ENCODE measurements at regions not wholly inside any gene's neighbourhood (a gene's known extent, or its start where the extent isn't known, plus 50 kb on each side); places are given as distances from the start of the nearest gene placed in this dataset.
A peak's percentile ranks its signal among the peaks of the same experiment; 100 is the strongest.

DNA sequence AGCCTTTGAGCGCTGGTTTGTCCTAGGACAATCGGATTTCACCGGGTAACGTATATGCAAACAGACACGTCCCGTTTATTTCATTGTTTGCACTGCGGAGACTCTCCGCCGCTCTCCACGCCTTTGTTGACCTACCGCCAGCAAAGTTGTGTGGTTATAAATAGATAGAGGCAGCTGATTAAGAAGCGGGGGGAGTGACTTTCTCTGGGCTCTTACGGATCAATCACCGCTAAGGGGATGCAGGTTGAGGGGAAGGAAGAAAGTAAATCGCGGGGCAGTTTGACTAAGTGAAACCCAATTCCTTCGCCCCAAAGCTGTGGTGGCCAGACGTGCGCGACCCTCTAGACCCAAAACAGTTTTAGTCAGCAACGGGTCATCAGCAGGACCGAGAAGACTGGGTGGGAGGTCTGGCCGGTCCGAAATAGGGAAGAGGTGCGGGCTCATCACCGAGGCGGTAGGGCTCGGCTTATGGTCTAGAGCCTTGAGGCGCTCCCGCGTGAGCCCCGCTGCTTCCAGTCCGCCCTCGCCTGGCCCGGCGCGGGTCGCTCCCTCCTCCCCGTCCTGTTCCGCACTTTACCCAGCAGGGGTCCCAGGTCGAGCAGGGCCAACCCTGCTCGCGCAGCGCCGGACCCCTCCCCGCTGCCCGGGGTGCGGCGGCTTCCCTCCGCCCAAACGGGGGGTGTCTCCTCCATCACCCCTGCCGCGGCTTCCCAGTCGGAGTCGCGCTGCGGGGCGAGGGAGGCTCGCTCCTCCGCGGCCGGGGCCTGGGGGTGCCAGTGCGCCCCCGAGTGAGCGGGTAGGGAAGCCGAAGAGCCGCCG lies 120.8 kb upstream of the RRP15 start:
- peak; percentile 49 for DNase-seq

GRCh38 chr1:218164930-218165700 lies 120.0 kb upstream of the RRP15 start:
- peak; percentile 42 for DNase-seq

DNA sequence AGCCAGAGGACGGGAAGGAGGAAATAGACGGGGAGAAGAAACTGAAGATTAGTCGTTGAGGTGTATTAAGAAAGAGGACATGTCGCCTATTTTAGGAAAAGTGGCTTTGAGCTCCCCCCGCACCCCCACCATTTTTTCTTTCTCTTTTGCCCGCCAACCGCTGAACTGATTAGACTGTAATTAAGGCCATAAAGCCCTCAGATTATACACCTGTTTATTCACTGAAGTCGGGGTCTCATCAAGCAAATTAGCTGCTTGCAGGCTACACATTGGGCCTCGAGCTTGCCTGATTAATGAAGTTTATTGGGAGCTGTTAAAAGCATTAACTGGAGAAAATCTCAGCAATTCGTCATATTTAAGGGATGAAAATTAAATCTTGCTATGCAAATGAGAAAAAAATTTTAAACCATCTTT lies 119.4 kb upstream of the RRP15 start:
- no peak for DNase-seq

- DNase-seq: no peak
Observed at GRCh38 chr1:218166268-218166945, 118.7 kb upstream of the RRP15 start.

DNA sequence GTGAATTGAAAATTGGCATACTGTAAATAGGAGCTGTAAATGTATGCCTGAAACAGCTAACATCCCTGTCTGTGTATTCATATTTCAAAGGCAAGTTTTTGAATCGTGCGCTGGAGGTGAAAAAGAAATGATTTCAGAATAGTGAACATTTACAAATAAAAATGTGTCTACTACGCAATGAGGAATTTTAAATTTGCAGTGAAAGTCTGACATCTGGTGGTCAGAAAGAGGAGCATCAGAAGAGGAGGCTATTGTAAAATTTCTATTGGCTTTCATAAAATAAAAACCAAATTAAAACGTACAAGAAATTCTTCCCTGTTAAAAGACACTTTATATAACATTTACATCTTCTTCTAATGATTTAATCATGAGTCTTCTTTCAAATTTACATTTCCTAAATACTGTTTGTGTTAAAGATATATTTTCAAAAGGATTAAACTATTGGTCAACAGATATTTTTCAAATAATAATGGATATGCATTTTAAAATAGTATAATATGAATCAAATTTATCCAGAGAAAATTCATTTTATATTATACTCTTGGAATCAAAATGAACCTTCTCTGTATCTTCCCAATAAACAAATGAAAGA lies 113.7 kb upstream of the RRP15 start:
- peak; percentile 73 for DNase-seq

GRCh38 chr1:218182455-218182854 lies 102.6 kb upstream of the RRP15 start:
- DNase-seq: no peak

GRCh38 chr1:218200979-218201378 lies 84.1 kb upstream of the RRP15 start:
- DNase-seq: peak; percentile 46

GRCh38 chr1:218201601-218202000 lies 83.5 kb upstream of the RRP15 start:
- DNase-seq: no peak

- DNase-seq: no peak
Observed at GRCh38 chr1:218205721-218206120, 79.4 kb upstream of the RRP15 start.

DNA sequence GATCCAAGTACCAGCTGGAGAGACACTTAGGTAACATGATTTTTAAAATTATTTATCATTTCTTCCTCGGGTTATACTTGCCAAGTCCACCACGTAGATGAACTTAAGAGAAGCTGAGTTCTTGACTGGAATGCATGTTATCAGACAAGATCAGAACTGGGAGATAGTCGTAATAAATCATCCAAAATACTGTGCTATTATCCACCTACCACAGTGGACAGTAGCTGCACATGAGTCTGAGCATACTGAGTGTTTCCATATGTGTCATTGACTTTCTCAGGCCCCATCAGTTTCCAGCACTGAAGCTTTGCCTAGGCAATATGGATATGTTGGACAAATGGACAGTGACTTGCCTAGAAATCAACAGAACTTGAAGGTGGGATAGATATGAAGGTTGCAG lies 77.9 kb upstream of the RRP15 start:
- no peak for DNase-seq

DNA sequence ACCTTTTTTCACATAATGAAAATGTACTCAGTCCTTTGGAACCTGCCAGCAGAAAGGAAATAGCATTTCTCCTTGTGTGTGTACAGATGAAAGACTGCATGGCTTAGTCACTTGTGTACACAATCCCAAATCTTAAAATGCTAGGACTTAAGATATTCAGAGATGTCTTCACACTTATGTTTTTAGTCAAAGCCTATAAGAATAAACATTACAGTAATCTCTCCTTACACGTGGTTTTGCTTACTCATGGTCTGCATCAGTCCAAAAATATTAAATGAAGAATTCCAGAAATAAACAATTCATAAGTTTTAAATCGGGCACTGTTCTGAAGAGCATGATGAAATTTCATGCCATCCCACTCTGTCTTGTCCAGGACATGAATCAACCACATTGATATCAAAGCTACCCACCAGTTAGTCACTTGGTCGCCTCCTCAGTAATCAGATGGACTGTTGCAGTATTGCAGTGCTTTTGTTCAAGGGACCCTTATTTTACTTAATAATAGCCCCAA lies 75.7 kb upstream of the RRP15 start:
- DNase-seq: no peak

DNA sequence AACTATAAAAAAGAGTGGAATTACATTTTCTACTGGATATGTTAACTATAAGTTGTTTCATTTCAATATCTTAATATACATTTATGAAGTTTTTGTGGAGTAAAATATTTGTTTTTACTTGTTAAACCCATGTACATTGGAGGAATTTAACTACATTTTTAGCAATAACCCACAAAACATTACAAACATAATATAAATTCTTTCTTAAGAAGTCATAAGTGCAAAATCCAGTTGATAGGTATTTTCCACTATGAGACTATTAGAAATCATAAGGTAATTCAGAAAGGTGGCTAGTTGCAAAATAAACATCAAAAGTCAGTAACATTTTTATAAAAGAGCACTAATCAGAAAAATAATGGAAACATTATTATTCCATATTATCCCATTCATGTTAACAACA lies 73.9 kb upstream of the RRP15 start:
- no peak for DNase-seq

GRCh38 chr1:218217040-218217439 lies 68.1 kb upstream of the RRP15 start:
- DNase-seq: no peak

GRCh38 chr1:218219460-218219859 lies 65.6 kb upstream of the RRP15 start:
- DNase-seq: no peak

DNA sequence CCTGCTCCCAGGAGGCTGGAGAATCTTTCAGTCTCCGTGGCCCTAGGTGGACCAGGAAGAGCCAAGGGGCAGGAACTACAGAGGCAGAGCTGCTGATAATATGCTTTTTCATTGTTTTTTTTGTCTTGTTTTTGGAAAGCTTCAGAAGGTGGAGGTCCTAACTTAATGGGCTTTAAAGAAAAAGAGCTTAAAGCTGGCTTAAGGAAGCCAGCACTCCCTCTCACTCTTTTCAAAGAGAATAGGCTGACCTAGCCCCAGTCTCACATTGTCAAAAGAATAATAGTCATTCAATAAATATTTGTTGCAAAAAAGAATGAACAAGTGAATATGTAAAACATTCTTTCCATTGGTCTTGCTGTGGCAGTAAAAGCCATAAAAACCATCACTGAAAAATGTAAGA lies 61.0 kb upstream of the RRP15 start:
- no peak for DNase-seq

DNA sequence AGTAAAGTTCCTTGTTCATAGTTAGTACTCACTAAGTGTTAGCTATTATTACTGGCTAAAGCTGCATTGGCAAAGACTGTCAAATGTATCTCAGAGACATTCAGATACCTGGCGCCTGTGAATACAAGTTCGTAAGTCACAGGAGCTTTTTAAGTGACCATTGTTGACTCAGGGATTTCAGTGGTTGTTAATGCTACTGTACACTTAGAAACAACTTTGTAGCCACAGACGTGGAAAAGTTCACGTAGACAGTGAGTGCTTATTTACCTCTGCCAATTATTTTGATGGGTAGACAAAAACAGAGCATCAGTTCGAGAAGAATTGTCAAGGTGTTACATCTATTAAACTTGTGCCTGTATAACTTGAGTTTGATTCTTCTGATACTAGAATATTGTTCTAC lies 59.1 kb upstream of the RRP15 start:
- DNase-seq: no peak
